ENCODE measurements at regions not wholly inside any gene's neighbourhood (a gene's known extent, or its start where the extent isn't known, plus 50 kb on each side); places are given as distances from the start of the nearest gene placed in this dataset.
"Not testable (repeated sequence)": the region's sequence is repeated elsewhere in the genome, so short reads cannot be mapped to it uniquely, and the experiment has no call there.

GRCh38 chr15:88965097-88965496 is 51.9 kb upstream of the MFGE8 start:
- not testable (repeated sequence) for H3K27ac ChIP-seq

- TF ChIP-seq ZFX (IDR thresholded peaks at IDR 0.05), result no peak
- TF ChIP-seq, protein P1, sequence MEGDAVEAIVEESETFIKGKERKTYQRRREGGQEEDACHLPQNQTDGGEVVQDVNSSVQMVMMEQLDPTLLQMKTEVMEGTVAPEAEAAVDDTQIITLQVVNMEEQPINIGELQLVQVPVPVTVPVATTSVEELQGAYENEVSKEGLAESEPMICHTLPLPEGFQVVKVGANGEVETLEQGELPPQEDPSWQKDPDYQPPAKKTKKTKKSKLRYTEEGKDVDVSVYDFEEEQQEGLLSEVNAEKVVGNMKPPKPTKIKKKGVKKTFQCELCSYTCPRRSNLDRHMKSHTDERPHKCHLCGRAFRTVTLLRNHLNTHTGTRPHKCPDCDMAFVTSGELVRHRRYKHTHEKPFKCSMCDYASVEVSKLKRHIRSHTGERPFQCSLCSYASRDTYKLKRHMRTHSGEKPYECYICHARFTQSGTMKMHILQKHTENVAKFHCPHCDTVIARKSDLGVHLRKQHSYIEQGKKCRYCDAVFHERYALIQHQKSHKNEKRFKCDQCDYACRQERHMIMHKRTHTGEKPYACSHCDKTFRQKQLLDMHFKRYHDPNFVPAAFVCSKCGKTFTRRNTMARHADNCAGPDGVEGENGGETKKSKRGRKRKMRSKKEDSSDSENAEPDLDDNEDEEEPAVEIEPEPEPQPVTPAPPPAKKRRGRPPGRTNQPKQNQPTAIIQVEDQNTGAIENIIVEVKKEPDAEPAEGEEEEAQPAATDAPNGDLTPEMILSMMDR (conservative IDR thresholded peaks at IDR 0.05), result no peak
Measured at GRCh38 chr15:88970232-88970631, 57.1 kb upstream of the MFGE8 start.

DNA sequence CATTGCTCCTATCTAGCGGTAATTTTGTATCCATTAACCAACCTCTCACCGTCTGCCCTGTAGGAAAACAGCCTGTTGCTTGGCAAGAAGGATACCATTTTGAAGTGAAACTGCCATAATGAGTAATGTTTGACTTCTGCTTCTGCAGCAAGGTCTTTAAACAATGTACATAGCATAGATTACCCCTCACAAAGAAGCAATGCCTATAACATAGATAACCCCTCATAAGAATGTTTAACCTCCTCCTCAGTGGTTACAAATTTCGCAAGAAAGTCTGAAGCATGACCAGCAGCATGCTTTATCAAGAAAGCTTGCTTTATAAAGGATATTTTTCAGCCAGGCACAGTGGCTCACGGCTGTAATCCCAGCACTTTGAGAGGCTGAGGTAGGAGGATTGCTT is 61.2 kb upstream of the MFGE8 start:
- TF ChIP-seq, protein P1 (conservative IDR thresholded peaks at IDR 0.05), result no peak
- TF ChIP-seq ZFX (IDR thresholded peaks at IDR 0.05), result no peak
- no peak overlapping the region for H3K27ac ChIP-seq

More at GRCh38 chr15:88970232-88970631, 57.1 kb upstream of the MFGE8 start:
- H3K27ac ChIP-seq, result no peak overlapping the region

GRCh38 chr15:88975891-88976290 is 62.7 kb upstream of the MFGE8 start:
- TF ChIP-seq, protein P1 (conservative IDR thresholded peaks at IDR 0.05), result no peak
- no peak for TF ChIP-seq ZFX (IDR thresholded peaks at IDR 0.05)
- no peak overlapping the region for H3K27ac ChIP-seq

- H3K27ac ChIP-seq, result no peak overlapping the region
- TF ChIP-seq, protein P1 (conservative IDR thresholded peaks at IDR 0.05), result no peak
- TF ChIP-seq ZFX (IDR thresholded peaks at IDR 0.05), result no peak
Measured at GRCh38 chr15:88976656-88977055, 63.5 kb upstream of the MFGE8 start.

DNA sequence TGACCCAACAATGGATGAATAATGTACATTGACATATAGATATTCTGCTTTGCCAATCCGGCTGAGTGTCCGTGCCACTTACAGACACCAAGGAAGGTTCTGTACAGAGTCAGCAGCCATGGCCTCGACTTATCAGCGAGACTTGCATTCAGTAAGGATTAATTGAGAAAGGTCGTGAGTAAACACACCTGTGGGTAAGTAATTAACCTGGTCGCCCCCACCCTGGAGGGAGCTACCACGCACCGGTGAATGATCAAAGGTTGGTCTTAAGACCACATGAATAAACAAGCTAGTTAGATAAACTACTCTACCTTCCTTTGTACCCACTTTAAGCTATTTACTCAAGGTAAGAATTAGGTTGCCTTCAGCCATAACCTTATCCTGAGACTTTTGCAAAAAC is 66.5 kb upstream of the MFGE8 start:
- no peak overlapping the region for H3K27ac ChIP-seq
- no peak for TF ChIP-seq ZFX (IDR thresholded peaks at IDR 0.05)
- TF ChIP-seq, protein P1 (conservative IDR thresholded peaks at IDR 0.05), result no peak

- no peak overlapping the region for H3K27ac ChIP-seq
- no peak for TF ChIP-seq ZFX (IDR thresholded peaks at IDR 0.05)
- TF ChIP-seq, protein P1 (conservative IDR thresholded peaks at IDR 0.05), result no peak
Measured at GRCh38 chr15:88980498-88980897, 67.3 kb upstream of the MFGE8 start.
